Natural killer cell (primary cell): ENCODE measurements at regions not wholly inside any gene's neighbourhood (a gene's known extent, or its start where the extent isn't known, plus 50 kb on each side); places are given as distances from the start of the nearest gene placed in this dataset.

Experiments
- ATAC-seq, 3 donors: fragments of 150-1000 bp in 2 of 3; fragments of 200-7000 bp in 1 of 3; cut with Tn5 transposase; 1 replicate in 1 of 3; 2 replicates in 2 of 3; pipeline ENCODE4 v1.10.0; 2021; ENCODE audit warnings: mild to moderate bottlenecking in 2 of 3, moderate library complexity in 2 of 3
- DNase-seq, 2 donors: peaks; one replicate each; pipeline versions ENCODE4 v3.0.0 to v3.0.0-alpha.2; 2013 to 2021; ENCODE audit warnings: mixed read lengths in 1 of 2
- H3K27ac ChIP-seq: one replicate; pipeline ENCODE4 v1.5.1; 2013; ENCODE audit warnings: mild to moderate bottlenecking, low read length
- H3K27me3 ChIP-seq: one replicate; pipeline ENCODE4 v1.6.1; 2013; ENCODE audit warnings: low read length; ENCODE audit not compliant: control insufficient read depth, insufficient read depth
- H3K36me3 ChIP-seq: one replicate; pipeline ENCODE4 v1.6.1; 2013; ENCODE audit warnings: low read length; ENCODE audit not compliant: control insufficient read depth, insufficient read depth
- H3K4me1 ChIP-seq: one replicate; pipeline ENCODE4 v1.6.1; 2013; ENCODE audit warnings: low read length; ENCODE audit not compliant: control insufficient read depth, insufficient read depth
- H3K4me3 ChIP-seq: one replicate; pipeline ENCODE4 v1.5.1; 2013; ENCODE audit warnings: low read length
- H3K9me3 ChIP-seq: one replicate; pipeline ENCODE4 v1.6.1; 2013; ENCODE audit warnings: low read length; ENCODE audit not compliant: control insufficient read depth, insufficient read depth
- H3K27ac Mint-ChIP-seq, 2 donors: one replicate each; pipeline ENCODE4 v1.8.0; 2022; ENCODE audit warnings: mild to moderate bottlenecking in 2 of 2, mixed read lengths in 2 of 2, moderate library complexity in 1 of 2
- H3K27me3 Mint-ChIP-seq, 2 donors: one replicate each; pipeline ENCODE4 v1.8.0; 2022; ENCODE audit warnings: low read depth in 2 of 2, mixed read lengths in 2 of 2
- H3K36me3 Mint-ChIP-seq: one replicate; pipeline ENCODE4 v1.8.0; 2022; ENCODE audit warnings: mixed read lengths
- H3K4me1 Mint-ChIP-seq, 2 donors: one replicate each; pipeline ENCODE4 v1.8.0; 2022; ENCODE audit warnings: mixed read lengths in 2 of 2
- H3K4me3 Mint-ChIP-seq: one replicate; pipeline ENCODE4 v1.8.0; 2022; ENCODE audit warnings: mild to moderate bottlenecking, moderate library complexity, mixed read lengths
- H3K9me3 Mint-ChIP-seq, 2 donors: one replicate each; pipeline ENCODE4 v1.8.0; 2022; ENCODE audit warnings: mixed read lengths in 2 of 2
- CTCF ChIP-seq: fragments of 200-600 bp; IDR thresholded peaks from one replicate; pipeline ENCODE4 v1.8.0; 2022; ENCODE audit warnings: antibody characterized with exemption
- WGBS: methylation state at CpG from one replicate; pipeline ENCODE4 v1.1.7; 2013; ENCODE audit warnings: missing lambda C conversion rate; ENCODE audit not compliant: insufficient coverage; 5-methylcytosine and 5-hydroxymethylcytosine counted together
- intact Hi-C: fragments of 100-400 bp; cut with micrococcal nuclease; formaldehyde crosslinking; loops from one replicate; pipeline ENCODE4 v1.14.2; 2022

DNA sequence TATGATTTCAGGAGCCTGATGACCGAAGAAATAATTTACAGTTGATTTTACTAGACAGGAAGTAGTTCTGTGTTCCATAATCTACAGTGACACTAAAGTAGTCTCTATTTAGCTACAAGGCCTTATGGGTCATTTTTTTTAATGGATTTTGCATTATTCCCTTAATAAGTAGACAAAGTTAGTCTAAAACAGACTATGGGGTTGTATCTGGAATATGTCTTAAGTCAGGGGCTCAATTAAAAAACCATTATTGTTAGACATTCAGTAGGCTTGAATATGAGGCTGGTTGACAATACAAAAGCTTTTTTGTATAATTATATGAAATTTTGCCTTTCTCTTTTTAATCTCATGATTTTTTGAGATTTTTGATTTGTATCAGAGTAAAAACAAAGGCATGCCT lies 820.0 kb upstream of the SEMA6D start:
- Mint-ChIP-seq H3K27ac (no peak overlapping the region), H3K4me3 (no peak overlapping the region), H3K4me1 (no peaks in the 10 kb centered on the region), H3K9me3 (peaks cover 11 to 27% of the 10 kb centered on the region in 2 donors), H3K36me3 (no peaks in the 10 kb centered on the region), H3K27me3 (no peaks in the 10 kb centered on the region)
- Histone ChIP-seq H3K9me3 (no peaks in the 10 kb centered on the region), H3K27me3 (no peaks in the 10 kb centered on the region), H3K4me3 (no peak overlapping the region), H3K36me3 (no peaks in the 10 kb centered on the region), H3K4me1 (no peaks in the 10 kb centered on the region), H3K27ac (no peak overlapping the region)
- ATAC-seq (no peak), DNase-seq (no peak)
- intact Hi-C loops, result no loop called here
- WGBS, result 83% methylated on average over 1 of the region's 1 CpG
- TF ChIP-seq CTCF, result no peak

DNA sequence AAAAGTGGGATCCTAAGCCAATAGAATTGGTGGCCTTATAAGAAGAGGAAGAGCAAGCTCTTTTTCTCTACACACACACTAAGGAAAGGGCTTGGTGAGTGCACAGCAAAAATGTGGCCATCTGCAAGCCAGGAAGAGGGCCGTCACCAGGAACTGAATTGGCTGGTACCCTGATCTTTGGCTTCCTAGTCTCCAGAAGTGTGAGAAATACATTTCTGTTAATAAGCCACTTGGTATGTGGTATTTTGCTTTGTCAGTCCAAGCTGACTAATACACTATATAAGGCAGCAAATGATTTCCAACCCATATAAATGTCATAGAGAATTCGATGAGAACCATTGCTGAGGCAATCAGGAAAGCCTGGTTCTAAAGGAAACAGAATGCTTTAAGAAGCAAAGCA lies 816.3 kb upstream of the SEMA6D start:
- no peaks in the 10 kb centered on the region for H3K4me1 ChIP-seq
- DNase-seq (no peak), ATAC-seq (no peak)
- H3K36me3 Mint-ChIP-seq, result no peaks in the 10 kb centered on the region
- no peaks in the 10 kb centered on the region for H3K4me1 Mint-ChIP-seq
- no peaks in the 10 kb centered on the region for H3K27me3 ChIP-seq
- no peaks in the 10 kb centered on the region for H3K27me3 Mint-ChIP-seq
- no peaks in the 10 kb centered on the region for H3K9me3 ChIP-seq
- no peak overlapping the region for H3K27ac ChIP-seq
- H3K4me3 Mint-ChIP-seq, result no peak overlapping the region
- peaks cover 9 to 28% of the 10 kb centered on the region in 2 donors for H3K9me3 Mint-ChIP-seq
- TF ChIP-seq CTCF, result no peak
- intact Hi-C loops, result no loop called here
- no peaks in the 10 kb centered on the region for H3K36me3 ChIP-seq
- H3K4me3 ChIP-seq, result no peak overlapping the region
- WGBS, result 81% methylated on average over 2 of the region's 2 CpGs
- H3K27ac Mint-ChIP-seq, result no peak overlapping the region

DNA sequence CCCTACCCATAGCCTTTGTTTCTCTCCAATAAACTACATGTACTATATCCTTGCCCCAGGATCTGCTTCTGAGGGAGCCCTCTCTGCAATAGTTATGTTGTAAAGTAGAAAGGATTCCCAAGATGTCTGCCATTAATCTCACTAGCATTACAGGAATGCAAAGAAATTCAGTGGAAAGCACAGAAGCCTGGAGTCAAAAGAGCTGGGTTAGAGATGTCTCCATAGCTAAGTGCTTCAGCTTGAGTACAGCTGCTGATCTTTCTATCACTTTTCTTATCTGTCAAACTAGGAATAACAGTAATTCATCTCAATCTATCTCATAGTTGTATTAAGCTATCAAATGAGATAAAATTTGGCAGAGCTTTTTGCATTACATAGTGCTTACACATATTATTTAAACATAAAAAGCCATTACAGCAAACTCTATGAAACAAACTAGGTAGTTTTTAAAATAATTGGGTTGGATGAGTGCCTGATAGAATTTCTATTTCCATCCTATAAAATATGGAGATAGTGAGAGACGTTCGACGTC lies 799.5 kb upstream of the SEMA6D start:
- Mint-ChIP-seq H3K27me3 (no peaks in the 10 kb centered on the region), H3K4me3 (no peak overlapping the region), H3K9me3 (peaks cover 6 to 12% of the 10 kb centered on the region in 2 donors), H3K36me3 (peaks cover 6% of the 10 kb centered on the region), H3K27ac (no peak overlapping the region), H3K4me1 (no peaks in the 10 kb centered on the region)
- no peaks in the 10 kb centered on the region for H3K4me1 ChIP-seq
- TF ChIP-seq CTCF, result no peak
- H3K27me3 ChIP-seq, result no peaks in the 10 kb centered on the region
- ATAC-seq, result no peak
- H3K27ac ChIP-seq, result no peak overlapping the region
- no CpG with 5 or more reads among the region's 3 CpGs for WGBS
- H3K4me3 ChIP-seq, result no peak overlapping the region
- no peaks in the 10 kb centered on the region for H3K9me3 ChIP-seq
- H3K36me3 ChIP-seq, result no peaks in the 10 kb centered on the region
- intact Hi-C loops, result no loop called here
- DNase-seq, result no peak

DNA sequence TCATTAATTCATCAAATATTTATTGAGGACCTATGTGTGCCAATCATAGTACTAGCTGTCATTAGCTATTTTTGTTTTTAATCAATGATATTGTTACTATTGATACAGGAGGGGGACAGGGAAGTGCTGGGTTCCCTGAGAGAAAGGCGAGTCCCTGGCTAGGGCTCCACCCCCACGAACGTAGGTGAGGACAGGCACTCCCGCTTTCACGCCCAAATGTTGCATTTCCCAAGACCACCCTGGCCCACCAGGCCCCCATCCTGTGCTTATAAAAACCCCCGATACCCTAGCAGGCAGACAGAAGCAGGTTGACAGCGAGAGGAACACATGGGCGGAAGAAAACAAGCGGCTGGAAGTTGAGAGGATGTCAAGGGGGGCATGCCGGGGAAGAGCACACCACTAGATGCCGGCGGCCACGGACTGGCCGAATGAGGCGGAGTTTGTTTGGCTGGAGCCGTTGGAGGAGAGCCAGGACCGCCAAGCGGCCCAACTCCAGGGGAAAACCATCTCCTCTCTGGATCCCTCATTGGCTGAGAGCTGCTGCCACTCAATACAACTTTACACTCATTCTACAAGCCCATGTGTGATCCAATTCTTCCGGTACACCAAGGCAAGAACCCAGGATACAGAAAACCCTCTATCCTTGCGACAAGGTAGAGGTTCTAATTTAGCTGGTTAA lies 798.7 kb upstream of the SEMA6D start:
- Histone ChIP-seq H3K36me3 (no peaks in the 10 kb centered on the region), H3K4me1 (no peaks in the 10 kb centered on the region), H3K27me3 (no peaks in the 10 kb centered on the region), H3K9me3 (no peaks in the 10 kb centered on the region), H3K27ac (no peak overlapping the region), H3K4me3 (no peak overlapping the region)
- Mint-ChIP-seq H3K36me3 (peaks cover 10% of the 10 kb centered on the region), H3K4me3 (no peak overlapping the region), H3K27ac (no peak overlapping the region), H3K27me3 (no peaks in the 10 kb centered on the region), H3K4me1 (no peaks in the 10 kb centered on the region), H3K9me3 (peaks cover 9 to 20% of the 10 kb centered on the region in 2 donors)
- no peak for TF ChIP-seq CTCF
- intact Hi-C loops, result no loop called here
- ATAC-seq (no peak), DNase-seq (no peak)
- WGBS, result 83% methylated on average over 20 of the region's 20 CpGs
